ENCODE measurements at regions not wholly inside any gene's neighbourhood (a gene's known extent, or its start where the extent isn't known, plus 50 kb on each side); places are given as distances from the start of the nearest gene placed in this dataset.
A peak's percentile ranks its signal among the peaks of the same experiment; 100 is the strongest.

GRCh38 chr2:217479566-217479965 is 523.2 kb downstream of the TNS1 start:
- Histone ChIP-seq H4K12ac (ENCODE audit: low read depth, low read length) (no peak overlapping the region), H3K36me3 (ENCODE audit: control insufficient read depth in 1 of 2, insufficient read depth in 2 of 2, low read length in 2 of 2) (no peaks in the 10 kb centered on the region), H3K14ac (ENCODE audit: low read length) (no peak overlapping the region), H2AFZ (ENCODE audit: insufficient read depth, low read length, poor library complexity) (no peak overlapping the region), H3K79me1 (ENCODE audit: low read length) (no peaks in the 10 kb centered on the region), H3K4ac (ENCODE audit: low read depth, low read length) (no peak overlapping the region), H3K27me3 (ENCODE audit: insufficient read depth, low read length) (no peaks in the 10 kb centered on the region), H3K4me1 (ENCODE audit: control insufficient read depth in 1 of 2, insufficient read depth in 2 of 2, low read length in 2 of 2) (peaks cover 3 to 5% of the 10 kb centered on the region in 2 experiments), H2AK5ac (ENCODE audit: low read length) (no peak overlapping the region), H4K91ac (ENCODE audit: low read depth, low read length) (no peak overlapping the region), H3K9ac (ENCODE audit: low read length) (no peak overlapping the region), H3K23ac (ENCODE audit: low read length) (no peak overlapping the region), H3K4me2 (ENCODE audit: low read length) (no peak overlapping the region), H3K9me3 (ENCODE audit: insufficient read depth, low read depth, low read length) (no peaks in the 10 kb centered on the region), H2BK12ac (ENCODE audit: low read length) (no peak overlapping the region), H4K8ac (ENCODE audit: low read depth, low read length) (no peak overlapping the region), H3K27ac (ENCODE audit: low read depth, low read length) (no peak overlapping the region), H3K4me3 (ENCODE audit: low read depth, low read length) (no peak overlapping the region), H2BK120ac (ENCODE audit: insufficient read depth, low read length, poor library complexity) (no peak overlapping the region), H2BK5ac (ENCODE audit: low read depth, low read length, poor library complexity) (no peak overlapping the region), H3K18ac (ENCODE audit: low read length) (no peak overlapping the region), H3K79me2 (ENCODE audit: control insufficient read depth, insufficient read depth, low read length, poor library complexity) (no peaks in the 10 kb centered on the region)
- DNase-seq = no peak
- no CpG with 5 or more reads among the region's 4 CpGs for WGBS (ENCODE audit: extremely low coverage, insufficient coverage, insufficient read length)

DNA sequence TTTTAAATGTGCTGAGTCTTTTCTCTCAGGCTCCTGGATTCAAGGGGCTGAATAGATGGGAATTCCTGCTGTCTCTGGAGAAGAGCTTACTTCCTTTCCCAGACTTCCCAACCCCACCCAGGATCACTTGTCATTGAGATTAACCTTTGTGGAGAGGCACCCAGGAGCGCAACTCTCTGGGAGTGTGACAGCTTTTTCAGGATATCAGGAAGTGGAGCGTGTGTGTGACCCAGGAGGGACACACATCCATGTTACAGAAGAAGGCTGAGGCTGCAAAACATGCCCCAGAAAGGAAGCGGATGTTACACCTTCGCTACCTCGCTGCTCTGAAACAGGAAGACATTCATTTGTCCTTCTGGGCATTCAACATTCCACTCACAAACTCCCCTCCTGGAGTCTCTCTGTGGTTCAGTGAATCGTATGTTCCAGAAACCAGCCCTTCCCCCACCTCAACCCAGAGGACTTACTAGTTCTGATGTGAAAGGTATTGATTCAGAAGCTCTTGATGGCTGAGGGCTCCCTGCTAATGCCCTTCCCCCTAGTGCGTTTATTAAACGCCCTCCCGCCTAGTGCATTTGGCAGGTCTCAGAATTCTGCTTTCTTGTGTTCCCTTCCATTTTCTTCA is 523.9 kb downstream of the TNS1 start:
- WGBS (ENCODE audit: extremely low coverage, insufficient coverage, insufficient read length) = no CpG with 5 or more reads among the region's 9 CpGs
- Histone ChIP-seq H3K23ac (ENCODE audit: low read length) (no peak overlapping the region), H3K4me2 (ENCODE audit: low read length) (no peak overlapping the region), H2BK12ac (ENCODE audit: low read length) (peak overlapping the region; percentile 45), H3K27me3 (ENCODE audit: insufficient read depth, low read length) (no peaks in the 10 kb centered on the region), H3K4me1 (ENCODE audit: control insufficient read depth in 1 of 2, insufficient read depth in 2 of 2, low read length in 2 of 2) (peaks cover 3 to 5% of the 10 kb centered on the region in 2 experiments), H3K14ac (ENCODE audit: low read length) (no peak overlapping the region), H3K18ac (ENCODE audit: low read length) (no peak overlapping the region), H2AFZ (ENCODE audit: insufficient read depth, low read length, poor library complexity) (no peak overlapping the region), H3K9ac (ENCODE audit: low read length) (no peak overlapping the region), H2AK5ac (ENCODE audit: low read length) (no peak overlapping the region), H3K36me3 (ENCODE audit: control insufficient read depth in 1 of 2, insufficient read depth in 2 of 2, low read length in 2 of 2) (no peaks in the 10 kb centered on the region), H3K4me3 (ENCODE audit: low read depth, low read length) (no peak overlapping the region), H3K79me1 (ENCODE audit: low read length) (no peaks in the 10 kb centered on the region), H4K91ac (ENCODE audit: low read depth, low read length) (no peak overlapping the region), H3K79me2 (ENCODE audit: control insufficient read depth, insufficient read depth, low read length, poor library complexity) (no peaks in the 10 kb centered on the region), H2BK120ac (ENCODE audit: insufficient read depth, low read length, poor library complexity) (no peak overlapping the region), H3K9me3 (ENCODE audit: insufficient read depth, low read depth, low read length) (no peaks in the 10 kb centered on the region), H3K4ac (ENCODE audit: low read depth, low read length) (no peak overlapping the region), H4K12ac (ENCODE audit: low read depth, low read length) (no peak overlapping the region), H3K27ac (ENCODE audit: low read depth, low read length) (no peak overlapping the region), H2BK5ac (ENCODE audit: low read depth, low read length, poor library complexity) (no peak overlapping the region), H4K8ac (ENCODE audit: low read depth, low read length) (peak overlapping the region; percentile 35)
- DNase-seq = no peak

DNA sequence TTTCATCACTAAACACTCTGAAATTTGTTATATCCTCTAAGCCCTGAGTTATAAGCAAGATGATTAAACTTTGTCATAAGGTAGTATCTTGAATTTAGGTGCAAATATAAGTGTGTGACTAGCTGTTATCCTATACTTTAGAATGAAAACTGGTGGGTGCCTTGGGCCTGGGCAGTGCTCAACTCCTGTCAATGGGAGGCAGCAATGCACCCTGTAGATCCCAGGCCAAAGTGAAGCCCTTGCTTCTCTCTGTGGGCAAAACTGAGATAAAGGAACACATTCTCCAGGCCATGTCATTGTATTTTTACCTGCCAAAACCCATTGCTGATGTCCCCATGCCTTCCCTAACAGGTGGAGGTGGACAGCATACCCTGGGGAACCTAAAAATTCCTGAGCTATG is 525.2 kb downstream of the TNS1 start:
- Histone ChIP-seq H4K91ac (ENCODE audit: low read depth, low read length) (no peak overlapping the region), H4K8ac (ENCODE audit: low read depth, low read length) (no peak overlapping the region), H3K23ac (ENCODE audit: low read length) (no peak overlapping the region), H3K79me1 (ENCODE audit: low read length) (no peaks in the 10 kb centered on the region), H3K14ac (ENCODE audit: low read length) (no peak overlapping the region), H3K4me3 (ENCODE audit: low read depth, low read length) (no peak overlapping the region), H2AK5ac (ENCODE audit: low read length) (no peak overlapping the region), H4K12ac (ENCODE audit: low read depth, low read length) (no peak overlapping the region), H3K4me1 (ENCODE audit: control insufficient read depth in 1 of 2, insufficient read depth in 2 of 2, low read length in 2 of 2) (peaks cover 3 to 5% of the 10 kb centered on the region in 2 experiments), H2BK120ac (ENCODE audit: insufficient read depth, low read length, poor library complexity) (no peak overlapping the region), H2BK12ac (ENCODE audit: low read length) (no peak overlapping the region), H2BK5ac (ENCODE audit: low read depth, low read length, poor library complexity) (no peak overlapping the region), H3K79me2 (ENCODE audit: control insufficient read depth, insufficient read depth, low read length, poor library complexity) (no peaks in the 10 kb centered on the region), H2AFZ (ENCODE audit: insufficient read depth, low read length, poor library complexity) (no peak overlapping the region), H3K36me3 (ENCODE audit: control insufficient read depth in 1 of 2, insufficient read depth in 2 of 2, low read length in 2 of 2) (no peaks in the 10 kb centered on the region), H3K27ac (ENCODE audit: low read depth, low read length) (no peak overlapping the region), H3K9me3 (ENCODE audit: insufficient read depth, low read depth, low read length) (no peaks in the 10 kb centered on the region), H3K27me3 (ENCODE audit: insufficient read depth, low read length) (no peaks in the 10 kb centered on the region), H3K9ac (ENCODE audit: low read length) (no peak overlapping the region), H3K4ac (ENCODE audit: low read depth, low read length) (no peak overlapping the region), H3K4me2 (ENCODE audit: low read length) (no peak overlapping the region), H3K18ac (ENCODE audit: low read length) (no peak overlapping the region)
- no peak for DNase-seq

GRCh38 chr2:217475791-217476190 is 527.0 kb downstream of the TNS1 start:
- Histone ChIP-seq H2BK5ac (ENCODE audit: low read depth, low read length, poor library complexity) (no peak overlapping the region), H3K27me3 (ENCODE audit: insufficient read depth, low read length) (no peaks in the 10 kb centered on the region), H3K4ac (ENCODE audit: low read depth, low read length) (no peak overlapping the region), H3K9me3 (ENCODE audit: insufficient read depth, low read depth, low read length) (no peaks in the 10 kb centered on the region), H3K36me3 (ENCODE audit: control insufficient read depth in 1 of 2, insufficient read depth in 2 of 2, low read length in 2 of 2) (no peaks in the 10 kb centered on the region), H3K27ac (ENCODE audit: low read depth, low read length) (no peak overlapping the region), H3K4me2 (ENCODE audit: low read length) (no peak overlapping the region), H3K4me3 (ENCODE audit: low read depth, low read length) (no peak overlapping the region), H4K12ac (ENCODE audit: low read depth, low read length) (no peak overlapping the region), H3K79me2 (ENCODE audit: control insufficient read depth, insufficient read depth, low read length, poor library complexity) (no peaks in the 10 kb centered on the region), H4K91ac (ENCODE audit: low read depth, low read length) (no peak overlapping the region), H3K9ac (ENCODE audit: low read length) (no peak overlapping the region), H2BK12ac (ENCODE audit: low read length) (no peak overlapping the region), H3K23ac (ENCODE audit: low read length) (no peak overlapping the region), H4K8ac (ENCODE audit: low read depth, low read length) (no peak overlapping the region), H2AK5ac (ENCODE audit: low read length) (no peak overlapping the region), H3K79me1 (ENCODE audit: low read length) (no peaks in the 10 kb centered on the region), H3K14ac (ENCODE audit: low read length) (no peak overlapping the region), H3K4me1 (ENCODE audit: control insufficient read depth in 1 of 2, insufficient read depth in 2 of 2, low read length in 2 of 2) (peaks cover 3 to 5% of the 10 kb centered on the region in 2 experiments), H3K18ac (ENCODE audit: low read length) (no peak overlapping the region), H2AFZ (ENCODE audit: insufficient read depth, low read length, poor library complexity) (no peak overlapping the region), H2BK120ac (ENCODE audit: insufficient read depth, low read length, poor library complexity) (no peak overlapping the region)
- no peak for DNase-seq
- no CpG with 5 or more reads among the region's 4 CpGs for WGBS (ENCODE audit: extremely low coverage, insufficient coverage, insufficient read length)
